Spleen (tissue), 7 donors: ENCODE measurements at regions not wholly inside any gene's neighbourhood (a gene's known extent, or its start where the extent isn't known, plus 50 kb on each side); places are given as distances from the start of the nearest gene placed in this dataset.

ENCODE experiments used
- CTCF ChIP-seq, 11 experiments: fragments of 200-600 bp in 7 of 11; fragments of 450-650 bp in 4 of 11; sonication (generic) in 4 of 11; IDR thresholded peaks in 8 of 11; conservative IDR thresholded peaks in 3 of 11; 1 replicate in 7 of 11; 2 replicates in 4 of 11; pipeline versions ENCODE4 v1.4.0 to v1.8.0; 2016 to 2021; ENCODE audit warnings: antibody characterized with exemption in 11 of 11, inconsistent platforms in 4 of 11, mild to moderate bottlenecking in 1 of 11
- POLR2A ChIP-seq, 3 donors: fragments of 450-650 bp; IDR thresholded peaks; one replicate each; pipeline ENCODE4 v1.5.1; 2017; ENCODE audit warnings: antibody characterized with exemption in 3 of 3, mild to moderate bottlenecking in 1 of 3
- POLR2AphosphoS5 ChIP-seq, 3 donors: sonication (generic); formaldehyde crosslinking; IDR thresholded peaks; one replicate each; pipeline ENCODE4 v1.5.1; 2017; ENCODE audit warnings: antibody characterized with exemption in 3 of 3
- donor health status: DM: no; HTN: no; CAD: no; lungs with moderate emphysema.
- donor health status: DM: no; HTN: no; CAD: no.
- donor health status: DM: no; HTN: no; CAD: no.

GRCh38 chr4:185924458-185925044, 112.6 kb upstream of the SORBS2 start:
- TF ChIP-seq CTCF (IDR thresholded peaks at IDR 0.05 in 8 of 11, conservative IDR thresholded peaks at IDR 0.05 in 3 of 11) (no peak), POLR2A (IDR thresholded peaks at IDR 0.05) (no peak), POLR2AphosphoS5 (IDR thresholded peaks at IDR 0.05) (no peak)
